GM19463 (cell line): ENCODE measurements at regions not wholly inside any gene's neighbourhood (a gene's known extent, or its start where the extent isn't known, plus 50 kb on each side); places are given as distances from the start of the nearest gene placed in this dataset.

Experiments used
- ATAC-seq: cut with Tn5 transposase; IDR thresholded peaks from one replicate; pipeline ENCODE4 v1.9.1; 2021; ENCODE audit warnings: mild to moderate bottlenecking, moderate library complexity; ENCODE audit not compliant: unreplicated experiment

GRCh38 chr3:193825617-193826016, 232.6 kb downstream of the OPA1 start:
- no peak for ATAC-seq

- ATAC-seq = no peak
Observed at GRCh38 chr3:193826159-193826795, 233.3 kb downstream of the OPA1 start.

- no peak for ATAC-seq
Observed at GRCh38 chr3:193827040-193827669, 234.1 kb downstream of the OPA1 start.

GRCh38 chr3:193827871-193828270, 234.9 kb downstream of the OPA1 start:
- ATAC-seq = no peak

GRCh38 chr3:193828477-193828876, 235.5 kb downstream of the OPA1 start:
- no peak for ATAC-seq

- ATAC-seq = no peak
Observed at GRCh38 chr3:193829781-193830180, 236.8 kb downstream of the OPA1 start.

GRCh38 chr3:193830791-193831191, 237.8 kb downstream of the OPA1 start:
- ATAC-seq = no peak

GRCh38 chr3:193831495-193832455, 238.8 kb downstream of the OPA1 start:
- peak; percentile 82 for ATAC-seq

- no peak for ATAC-seq
Observed at GRCh38 chr3:193832833-193833413, 239.9 kb downstream of the OPA1 start.

- no peak for ATAC-seq
Observed at GRCh38 chr3:193833592-193833991, 240.6 kb downstream of the OPA1 start.

- no peak for ATAC-seq
Observed at GRCh38 chr3:193835414-193835813, 242.4 kb downstream of the OPA1 start.

- no peak for ATAC-seq
Observed at GRCh38 chr3:193836511-193836910, 243.5 kb downstream of the OPA1 start.

- ATAC-seq = no peak
Observed at GRCh38 chr3:193836918-193837317, 243.9 kb downstream of the OPA1 start.

GRCh38 chr3:193837347-193837827, 244.4 kb downstream of the OPA1 start:
- ATAC-seq = no peak

- no peak for ATAC-seq
Observed at GRCh38 chr3:193840111-193840641, 247.2 kb downstream of the OPA1 start.

- no peak for ATAC-seq
Observed at GRCh38 chr3:193841581-193841980, 248.6 kb downstream of the OPA1 start.

GRCh38 chr3:193842029-193842798, 249.2 kb downstream of the OPA1 start:
- peak; percentile 65 for ATAC-seq

GRCh38 chr3:193842832-193843473, 249.9 kb downstream of the OPA1 start:
- no peak for ATAC-seq

GRCh38 chr3:193843474-193844301, 250.7 kb downstream of the OPA1 start:
- peak; percentile 54 for ATAC-seq
